ENCODE measurements at regions not wholly inside any gene's neighbourhood (a gene's known extent, or its start where the extent isn't known, plus 50 kb on each side); places are given as distances from the start of the nearest gene placed in this dataset.

DNA sequence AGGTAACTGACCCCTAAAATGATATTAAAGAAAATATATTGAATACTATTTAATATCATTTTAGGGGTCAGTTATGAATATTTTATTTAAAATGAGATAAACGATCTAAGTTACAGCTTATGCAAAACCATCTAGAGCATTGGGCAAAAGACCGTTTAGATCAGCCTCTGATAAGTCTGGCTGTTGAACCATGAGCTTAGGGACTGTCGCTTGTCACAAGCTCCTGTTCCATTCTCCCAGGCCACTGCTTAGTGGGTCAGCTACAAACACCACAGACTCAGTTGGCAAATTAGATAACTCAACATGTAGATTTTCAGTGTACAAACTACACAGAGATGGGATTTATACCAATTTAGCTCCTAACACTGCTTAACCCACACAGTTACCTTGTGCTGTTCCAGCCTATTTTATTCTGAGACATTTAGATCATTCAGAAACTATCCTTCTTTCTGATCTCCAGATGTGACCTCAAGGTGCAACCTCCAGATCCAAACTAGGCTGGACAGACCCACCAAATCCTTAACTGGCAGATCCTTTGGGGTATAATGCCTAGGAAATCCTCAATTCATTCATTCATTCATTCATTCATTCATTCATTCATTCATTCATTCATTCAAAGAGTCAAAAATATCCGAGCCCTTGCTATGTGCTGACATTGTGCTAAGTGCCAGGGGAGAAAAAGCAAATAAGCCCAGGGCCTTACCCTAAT, 82.8 kb downstream of the HRH4 start:
- TF ChIP-seq EZH2 (IDR thresholded peaks at IDR 0.05): no peak
- no peak for TF ChIP-seq POLR2AphosphoS5 (IDR thresholded peaks at IDR 0.05; ENCODE audit: borderline replicate concordance, low read depth, low read length)
